DOHH2 (cell line): ENCODE measurements at regions not wholly inside any gene's neighbourhood (a gene's known extent, or its start where the extent isn't known, plus 50 kb on each side); places are given as distances from the start of the nearest gene placed in this dataset.

ENCODE experiments used
- H3F3A ChIP-seq: fragments of 200-600 bp; sonication (generic), shearing (Covaris generic); 2 replicates; pipeline ENCODE4 v1.6.0; 2016; ENCODE audit warnings: antibody characterized with exemption, mild to moderate bottlenecking; ENCODE audit not compliant: control insufficient read depth, insufficient read depth
- H3K27ac ChIP-seq: fragments of 200-600 bp; sonication (generic); 2 replicates; pipeline ENCODE4 v1.5.1; 2014; ENCODE audit warnings: low read depth, mild to moderate bottlenecking, low read length, moderate library complexity
- H3K27me3 ChIP-seq: fragments of 200-600 bp; sonication (generic); 2 replicates; pipeline ENCODE4 v1.6.1; 2014; ENCODE audit warnings: mild to moderate bottlenecking, low read length, mixed read lengths; ENCODE audit not compliant: control insufficient read depth
- H3K36me3 ChIP-seq: fragments of 200-600 bp; sonication (generic); 2 replicates; pipeline ENCODE4 v1.6.1; 2014; ENCODE audit warnings: mild to moderate bottlenecking, low read length, moderate library complexity, mixed read lengths; ENCODE audit not compliant: control insufficient read depth
- H3K4me1 ChIP-seq: fragments of 200-600 bp; sonication (generic); 2 replicates; pipeline ENCODE4 v1.6.1; 2014; ENCODE audit warnings: mild to moderate bottlenecking, low read length, mixed read lengths; ENCODE audit not compliant: control insufficient read depth
- H3K4me2 ChIP-seq: fragments of 200-600 bp; sonication (generic); 2 replicates; pipeline ENCODE4 v1.6.0; 2014; ENCODE audit warnings: mild to moderate bottlenecking, low read length, moderate library complexity
- H3K4me3 ChIP-seq: fragments of 200-600 bp; sonication (generic); 2 replicates; pipeline ENCODE4 v1.5.1; 2014; ENCODE audit warnings: mild to moderate bottlenecking, low read length, mixed read lengths
- H3K79me2 ChIP-seq: fragments of 200-600 bp; sonication (generic); 2 replicates; pipeline ENCODE4 v1.6.1; 2014; ENCODE audit warnings: mild to moderate bottlenecking, low read length, mixed read lengths; ENCODE audit not compliant: control insufficient read depth
- H3K9me2 ChIP-seq: fragments of 200-600 bp; sonication (generic); replicated peaks from 2 replicates; pipeline ENCODE4 v1.6.1; 2014; ENCODE audit warnings: mild to moderate bottlenecking, low read length, mixed read lengths; ENCODE audit not compliant: control insufficient read depth
- H3K9me3 ChIP-seq: fragments of 200-600 bp; sonication (generic); 2 replicates; pipeline ENCODE4 v1.6.1; 2014; ENCODE audit warnings: antibody characterized with exemption, low read length, mixed read lengths; ENCODE audit not compliant: control insufficient read depth, insufficient read depth
- H4K20me1 ChIP-seq: fragments of 200-600 bp; sonication (generic); 2 replicates; pipeline ENCODE4 v1.6.0; 2014; ENCODE audit warnings: low read depth, mild to moderate bottlenecking, antibody characterized with exemption, low read length, moderate library complexity; ENCODE audit not compliant: control insufficient read depth, insufficient read depth
- EZH2phosphoT487 ChIP-seq: fragments of 200-600 bp; sonication (generic); IDR thresholded peaks from 2 replicates; pipeline ENCODE4 v1.6.1; 2017; ENCODE audit warnings: borderline replicate concordance, mild to moderate bottlenecking, antibody characterized with exemption, low read length, moderate library complexity, mixed read lengths
- TF ChIP-seq, protein P1 (sequence below): fragments of 200-600 bp; sonication (generic); IDR thresholded peaks from one replicate; pipeline ENCODE4 v1.5.1; 2014; ENCODE audit warnings: antibody characterized with exemption, mild to moderate bottlenecking, low read depth, low read length; ENCODE audit not compliant: poor library complexity, severe bottlenecking

DNA sequence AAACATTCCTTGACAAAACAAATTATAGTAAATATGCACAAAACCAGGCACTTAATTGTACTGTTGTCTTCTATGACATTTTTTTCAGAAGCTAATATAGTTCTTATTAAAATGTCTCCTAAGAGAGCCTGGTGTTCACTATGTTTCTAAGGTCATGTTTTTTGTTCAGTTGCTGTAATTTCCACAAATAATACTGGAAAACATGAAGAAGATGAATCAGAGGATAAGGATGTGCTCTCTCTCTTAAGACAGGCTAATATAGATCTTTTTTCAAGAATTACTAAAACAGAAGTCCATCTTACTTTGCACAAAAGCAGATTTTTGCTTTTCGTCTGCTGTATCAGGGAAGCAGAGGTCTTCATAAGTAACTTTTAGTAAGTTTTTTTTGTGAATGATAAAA is 823.0 kb upstream of the NECTIN3 start:
- Histone ChIP-seq H3K27me3 (no peaks in the 10 kb centered on the region), H3K27ac (no peak overlapping the region), H4K20me1 (no peaks in the 10 kb centered on the region), H3K4me1 (no peaks in the 10 kb centered on the region), H3K79me2 (no peaks in the 10 kb centered on the region), H3K36me3 (no peaks in the 10 kb centered on the region), H3K4me2 (no peak overlapping the region), H3K4me3 (no peak overlapping the region), H3F3A (no peaks in the 10 kb centered on the region), H3K9me3 (no peaks in the 10 kb centered on the region), H3K9me2 (no peaks in the 10 kb centered on the region)
- TF ChIP-seq, protein P1, sequence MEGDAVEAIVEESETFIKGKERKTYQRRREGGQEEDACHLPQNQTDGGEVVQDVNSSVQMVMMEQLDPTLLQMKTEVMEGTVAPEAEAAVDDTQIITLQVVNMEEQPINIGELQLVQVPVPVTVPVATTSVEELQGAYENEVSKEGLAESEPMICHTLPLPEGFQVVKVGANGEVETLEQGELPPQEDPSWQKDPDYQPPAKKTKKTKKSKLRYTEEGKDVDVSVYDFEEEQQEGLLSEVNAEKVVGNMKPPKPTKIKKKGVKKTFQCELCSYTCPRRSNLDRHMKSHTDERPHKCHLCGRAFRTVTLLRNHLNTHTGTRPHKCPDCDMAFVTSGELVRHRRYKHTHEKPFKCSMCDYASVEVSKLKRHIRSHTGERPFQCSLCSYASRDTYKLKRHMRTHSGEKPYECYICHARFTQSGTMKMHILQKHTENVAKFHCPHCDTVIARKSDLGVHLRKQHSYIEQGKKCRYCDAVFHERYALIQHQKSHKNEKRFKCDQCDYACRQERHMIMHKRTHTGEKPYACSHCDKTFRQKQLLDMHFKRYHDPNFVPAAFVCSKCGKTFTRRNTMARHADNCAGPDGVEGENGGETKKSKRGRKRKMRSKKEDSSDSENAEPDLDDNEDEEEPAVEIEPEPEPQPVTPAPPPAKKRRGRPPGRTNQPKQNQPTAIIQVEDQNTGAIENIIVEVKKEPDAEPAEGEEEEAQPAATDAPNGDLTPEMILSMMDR: no peak
- no peak for TF ChIP-seq EZH2phosphoT487

DNA sequence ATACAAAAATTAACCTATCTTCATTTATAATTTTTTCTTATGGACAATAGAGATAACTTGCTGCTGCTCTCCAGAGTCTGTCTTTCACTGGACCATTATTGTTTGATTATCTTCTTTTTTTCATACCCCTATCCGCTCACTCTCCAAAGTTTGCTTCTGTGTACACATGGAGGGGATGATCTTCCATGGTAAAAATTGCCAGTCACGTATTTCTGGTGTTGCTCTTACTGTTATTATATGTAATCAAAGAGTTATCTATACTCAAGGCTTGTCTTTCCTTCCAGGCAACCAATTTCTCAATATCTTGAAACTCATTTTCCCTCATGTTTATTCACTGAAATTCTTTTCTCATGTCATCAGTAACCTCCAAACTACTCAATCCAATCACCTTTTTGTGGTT is 817.8 kb upstream of the NECTIN3 start:
- Histone ChIP-seq H3K27me3 (no peaks in the 10 kb centered on the region), H3K4me2 (no peak overlapping the region), H3K9me2 (no peaks in the 10 kb centered on the region), H3K9me3 (no peaks in the 10 kb centered on the region), H3K79me2 (no peaks in the 10 kb centered on the region), H3K4me3 (no peak overlapping the region), H3K27ac (no peak overlapping the region), H3K36me3 (no peaks in the 10 kb centered on the region), H3F3A (no peaks in the 10 kb centered on the region), H3K4me1 (no peaks in the 10 kb centered on the region), H4K20me1 (no peaks in the 10 kb centered on the region)
- no peak for TF ChIP-seq EZH2phosphoT487
- TF ChIP-seq, protein P1: no peak

DNA sequence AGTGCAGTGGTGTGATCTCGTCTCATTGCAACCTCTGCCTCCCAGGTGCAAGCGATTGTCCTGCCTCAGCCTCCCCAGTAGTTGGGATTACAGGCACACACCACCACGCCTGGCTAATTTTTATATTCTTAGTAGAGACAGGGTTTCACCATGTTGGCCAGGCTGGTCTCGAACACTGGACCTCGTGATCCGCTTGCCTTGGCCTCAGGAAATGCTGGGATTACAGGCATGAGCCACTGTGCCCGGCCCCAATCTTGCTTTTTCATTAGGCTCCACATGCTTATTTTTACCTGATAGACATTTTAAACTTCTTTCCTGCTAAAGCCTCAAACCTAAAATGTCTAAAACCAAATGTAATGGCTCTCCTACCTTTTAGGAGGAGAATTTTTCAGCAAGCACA is 817.0 kb upstream of the NECTIN3 start:
- no peaks in the 10 kb centered on the region for H4K20me1 ChIP-seq
- no peaks in the 10 kb centered on the region for H3K4me1 ChIP-seq
- H3K27ac ChIP-seq: no peak overlapping the region
- H3K9me2 ChIP-seq: no peaks in the 10 kb centered on the region
- no peaks in the 10 kb centered on the region for H3K79me2 ChIP-seq
- H3K4me2 ChIP-seq: no peak overlapping the region
- H3K27me3 ChIP-seq: no peaks in the 10 kb centered on the region
- H3K9me3 ChIP-seq: no peaks in the 10 kb centered on the region
- H3K4me3 ChIP-seq: no peak overlapping the region
- TF ChIP-seq, protein P1: no peak
- TF ChIP-seq EZH2phosphoT487: no peak
- H3F3A ChIP-seq: no peaks in the 10 kb centered on the region
- no peaks in the 10 kb centered on the region for H3K36me3 ChIP-seq

DNA sequence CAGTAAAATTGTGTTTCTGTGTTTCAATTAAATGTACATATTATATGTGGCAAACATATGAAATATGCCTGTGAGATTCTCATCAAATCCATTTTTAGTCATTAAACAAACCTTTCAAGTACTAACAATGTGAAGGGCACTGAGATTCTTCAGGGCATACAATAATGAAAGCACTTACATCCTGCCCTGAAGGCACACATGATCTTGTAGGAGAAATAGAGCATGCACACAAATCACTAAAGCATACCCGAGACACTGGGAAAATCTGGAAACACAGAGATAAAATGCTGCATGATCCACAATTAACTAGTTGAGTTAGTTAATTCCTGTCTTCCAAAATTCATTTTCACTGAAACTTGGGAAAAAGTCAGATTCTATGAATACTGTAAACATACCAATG is 810.5 kb upstream of the NECTIN3 start:
- Histone ChIP-seq H3K4me1 (no peaks in the 10 kb centered on the region), H3K9me3 (no peaks in the 10 kb centered on the region), H3F3A (no peaks in the 10 kb centered on the region), H3K36me3 (no peaks in the 10 kb centered on the region), H3K4me3 (no peak overlapping the region), H3K27ac (no peak overlapping the region), H3K4me2 (no peak overlapping the region), H3K27me3 (no peaks in the 10 kb centered on the region), H4K20me1 (no peaks in the 10 kb centered on the region), H3K9me2 (no peaks in the 10 kb centered on the region), H3K79me2 (no peaks in the 10 kb centered on the region)
- TF ChIP-seq, protein P1: no peak
- TF ChIP-seq EZH2phosphoT487: no peak
